SK-N-MC (cell line): ENCODE measurements at regions not wholly inside any gene's neighbourhood (a gene's known extent, or its start where the extent isn't known, plus 50 kb on each side); places are given as distances from the start of the nearest gene placed in this dataset.
"Not testable (repeated sequence)": the region's sequence is repeated elsewhere in the genome, so short reads cannot be mapped to it uniquely, and the experiment has no call there.

ENCODE experiments used
- DNase-seq: peaks from one replicate; pipeline ENCODE4 v3.0.0-alpha.2; 2011; ENCODE audit warnings: low read depth, low spot score
- H3K27ac ChIP-seq: fragments of 200-600 bp; sonication (generic); 2 replicates; pipeline ENCODE4 v1.5.1; 2016; ENCODE audit warnings: mixed run types
- H3K36me3 ChIP-seq: fragments of 200-600 bp; sonication (generic); 2 replicates; pipeline ENCODE4 v1.6.1; 2017; ENCODE audit warnings: antibody characterized with exemption, low read length, mixed read lengths; ENCODE audit not compliant: insufficient read depth
- H3K4me3 ChIP-seq: fragments of 200-600 bp; sonication (generic); 2 replicates; pipeline ENCODE4 v1.5.1; 2016
- H3K9ac ChIP-seq: fragments of 200-600 bp; sonication (generic); 2 replicates; pipeline ENCODE4 v1.8.0; 2017; ENCODE audit warnings: mixed run types, mixed read lengths; ENCODE audit not compliant: insufficient read length
- H3K9me3 ChIP-seq: fragments of 200-600 bp; sonication (generic); 2 replicates; pipeline ENCODE4 v1.6.1; 2017; ENCODE audit warnings: low read depth, mild to moderate bottlenecking, antibody characterized with exemption, low read length, moderate library complexity, mixed read lengths
- POLR2AphosphoS5 ChIP-seq: IDR thresholded peaks from 2 replicates; pipeline ENCODE4 v1.6.1; 2012; ENCODE audit warnings: mild to moderate bottlenecking, low read depth, low read length, borderline replicate concordance

DNA sequence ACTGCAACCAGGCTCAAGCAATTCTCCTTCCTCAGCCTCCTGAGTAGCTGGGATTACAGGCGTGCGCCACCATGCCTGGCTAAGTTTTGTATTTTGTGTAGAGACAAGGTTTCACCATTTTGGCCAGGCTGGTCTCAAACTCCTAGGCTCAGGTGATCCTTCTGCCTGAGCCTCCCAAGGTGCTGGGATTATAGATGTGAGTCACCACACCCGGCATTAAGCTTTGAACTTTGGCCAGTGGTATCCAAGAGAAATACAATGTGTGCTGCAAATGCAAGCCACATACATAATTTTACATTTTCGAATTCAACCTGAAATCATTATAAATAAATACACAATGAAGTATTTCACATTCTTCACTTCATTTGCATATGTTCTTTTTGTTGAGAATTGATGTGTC is 94.0 kb upstream of the ERV3-1 start:
- H3K4me3 ChIP-seq, H3K27ac ChIP-seq, H3K9me3 ChIP-seq, DNase-seq, H3K9ac ChIP-seq, H3K36me3 ChIP-seq: not testable (repeated sequence)

- H3K36me3 ChIP-seq, H3K9ac ChIP-seq, H3K4me3 ChIP-seq, H3K27ac ChIP-seq, H3K9me3 ChIP-seq, DNase-seq: not testable (repeated sequence)
Measured at GRCh38 chr7:65081669-65082055, 75.2 kb upstream of the ERV3-1 start.

GRCh38 chr7:65080799-65081668 is 74.5 kb upstream of the ERV3-1 start:
- Histone ChIP-seq H3K4me3 (peak overlapping the region; percentile 85), H3K9ac (peak overlapping the region; percentile 63)
- H3K27ac ChIP-seq, H3K9me3 ChIP-seq, H3K36me3 ChIP-seq: not testable (repeated sequence)
- DNase-seq, result peak; percentile 2
- peak; percentile 72 for TF ChIP-seq POLR2AphosphoS5

- not testable (repeated sequence) for H3K27ac ChIP-seq, DNase-seq, H3K9me3 ChIP-seq, H3K9ac ChIP-seq, H3K4me3 ChIP-seq, H3K36me3 ChIP-seq
Measured at GRCh38 chr7:65074959-65075358, 68.5 kb upstream of the ERV3-1 start.

- H3K27ac ChIP-seq, H3K9me3 ChIP-seq, H3K36me3 ChIP-seq, DNase-seq, H3K4me3 ChIP-seq, H3K9ac ChIP-seq: not testable (repeated sequence)
Measured at GRCh38 chr7:65073160-65073559, 66.7 kb upstream of the ERV3-1 start.

DNA sequence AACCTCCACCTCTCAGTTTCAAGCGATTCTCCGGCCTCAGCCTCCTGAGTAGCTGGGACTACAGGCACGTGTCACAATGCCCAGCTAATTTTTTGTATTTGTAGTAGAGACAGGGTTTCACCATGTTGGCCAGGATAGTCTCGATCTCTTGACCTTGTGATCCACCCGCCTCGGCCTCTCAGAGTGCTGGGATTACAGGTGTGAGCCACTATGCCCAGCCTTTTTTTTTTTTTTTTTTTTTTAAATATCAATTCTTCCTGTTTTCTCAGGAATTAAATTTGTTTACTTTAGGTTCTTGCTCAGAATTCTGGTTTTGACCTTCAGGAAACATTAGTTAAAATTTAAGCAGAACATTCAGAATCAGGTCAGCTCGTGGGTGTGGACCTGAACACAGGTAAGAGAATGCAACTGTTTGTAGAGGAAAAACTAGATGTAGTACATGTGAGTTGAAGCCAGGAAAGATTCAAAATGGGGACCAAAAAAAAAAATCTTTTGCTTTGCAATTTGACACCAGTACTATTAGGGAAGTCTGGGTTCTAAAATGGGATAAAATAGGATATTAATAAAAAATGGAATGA is 65.5 kb upstream of the ERV3-1 start:
- H3K36me3 ChIP-seq, DNase-seq, H3K4me3 ChIP-seq, H3K9ac ChIP-seq, H3K27ac ChIP-seq, H3K9me3 ChIP-seq: not testable (repeated sequence)

DNA sequence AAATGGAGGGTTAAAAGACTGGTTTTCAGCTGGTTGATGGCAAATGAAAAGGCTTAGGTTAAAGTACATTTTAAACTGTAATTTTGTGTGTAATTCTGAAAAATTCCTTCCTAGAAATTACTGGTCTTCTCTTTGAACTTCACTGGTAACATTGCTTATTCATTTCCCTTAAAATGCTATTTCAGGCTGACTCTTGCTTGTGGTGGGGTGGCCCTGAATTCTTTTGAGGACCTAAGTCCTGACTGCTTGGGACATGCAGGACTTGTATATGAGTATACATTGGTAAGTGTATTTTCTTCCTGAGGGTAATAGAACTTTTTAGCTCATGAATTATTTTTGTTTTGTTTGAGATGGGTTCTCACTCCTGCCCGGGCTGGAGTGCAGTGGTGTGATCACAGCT is 63.0 kb upstream of the ERV3-1 start:
- H3K9ac ChIP-seq, H3K9me3 ChIP-seq, H3K36me3 ChIP-seq, H3K4me3 ChIP-seq, H3K27ac ChIP-seq, DNase-seq: not testable (repeated sequence)

GRCh38 chr7:65062566-65062965 is 56.1 kb upstream of the ERV3-1 start:
- DNase-seq, H3K27ac ChIP-seq, H3K36me3 ChIP-seq, H3K9me3 ChIP-seq, H3K9ac ChIP-seq, H3K4me3 ChIP-seq: not testable (repeated sequence)

- H3K27ac ChIP-seq, DNase-seq, H3K9ac ChIP-seq, H3K36me3 ChIP-seq, H3K4me3 ChIP-seq, H3K9me3 ChIP-seq: not testable (repeated sequence)
Measured at GRCh38 chr7:65059247-65059646, 52.8 kb upstream of the ERV3-1 start.
